HG02571 (cell line): ENCODE measurements at regions not wholly inside any gene's neighbourhood (a gene's known extent, or its start where the extent isn't known, plus 50 kb on each side); places are given as distances from the start of the nearest gene placed in this dataset.
"Not testable (repeated sequence)": the region's sequence is repeated elsewhere in the genome, so short reads cannot be mapped to it uniquely, and the experiment has no call there.

ENCODE experiments used
- ATAC-seq: cut with Tn5 transposase; IDR thresholded peaks from one replicate; pipeline ENCODE4 v1.9.1; 2021; ENCODE audit warnings: mild to moderate bottlenecking, moderate library complexity; ENCODE audit not compliant: unreplicated experiment

DNA sequence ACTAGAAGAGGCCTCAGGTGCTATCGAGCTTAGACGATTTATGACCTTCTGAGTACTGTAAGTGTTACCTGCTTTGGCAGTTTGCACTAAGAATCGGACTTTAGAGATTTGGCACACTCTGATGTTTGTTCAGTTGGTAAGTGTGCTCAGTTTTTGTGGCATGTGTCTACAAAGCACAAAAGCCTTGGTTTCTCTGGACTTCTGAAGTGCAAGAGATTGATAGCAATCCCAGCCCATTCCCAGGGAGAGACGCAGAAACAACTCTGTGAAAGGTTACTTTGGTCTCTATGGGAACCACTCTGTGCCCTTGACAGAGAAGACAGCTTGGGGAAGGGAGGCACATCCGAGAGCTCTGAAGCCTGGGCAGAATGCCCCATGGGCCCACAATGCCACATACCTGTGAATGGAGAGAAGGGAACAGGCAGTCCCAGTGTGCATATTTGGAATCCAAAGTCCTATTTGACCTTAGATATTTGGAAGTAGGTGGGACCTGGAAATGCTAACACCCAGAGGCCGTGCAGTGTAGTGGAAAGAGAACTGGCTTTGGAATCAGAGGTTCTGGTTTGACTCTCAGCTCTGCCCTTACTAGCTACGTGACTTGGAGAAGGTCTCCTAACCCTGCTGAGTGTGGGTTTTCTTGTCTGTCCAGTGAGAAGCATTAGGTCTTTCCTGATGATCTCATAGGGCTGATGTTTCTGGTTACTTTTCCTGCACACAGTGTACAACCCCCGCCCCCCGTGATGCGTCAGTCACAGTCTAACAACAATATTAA lies 194.3 kb upstream of the VLDLR start:
- ATAC-seq = no peak

DNA sequence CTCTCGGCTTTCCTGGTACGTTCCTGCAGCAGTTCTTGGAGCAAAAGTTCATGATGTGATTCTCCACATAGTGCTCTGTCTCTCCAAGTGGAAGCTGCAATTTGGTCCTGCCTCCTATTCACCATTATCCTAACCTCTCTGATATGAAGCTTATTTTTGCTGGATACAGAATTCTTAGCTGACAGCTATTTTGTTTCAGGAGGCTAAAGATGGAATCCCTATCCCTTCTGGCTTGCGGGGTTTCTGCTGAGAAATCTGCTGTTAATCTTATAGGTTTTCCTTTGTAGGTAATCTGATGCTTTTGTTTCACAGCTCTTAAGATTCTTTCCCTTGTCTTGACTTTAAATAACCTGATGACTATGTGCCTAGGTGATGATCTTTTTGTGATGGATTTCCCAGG lies 181.6 kb upstream of the VLDLR start:
- ATAC-seq = no peak

DNA sequence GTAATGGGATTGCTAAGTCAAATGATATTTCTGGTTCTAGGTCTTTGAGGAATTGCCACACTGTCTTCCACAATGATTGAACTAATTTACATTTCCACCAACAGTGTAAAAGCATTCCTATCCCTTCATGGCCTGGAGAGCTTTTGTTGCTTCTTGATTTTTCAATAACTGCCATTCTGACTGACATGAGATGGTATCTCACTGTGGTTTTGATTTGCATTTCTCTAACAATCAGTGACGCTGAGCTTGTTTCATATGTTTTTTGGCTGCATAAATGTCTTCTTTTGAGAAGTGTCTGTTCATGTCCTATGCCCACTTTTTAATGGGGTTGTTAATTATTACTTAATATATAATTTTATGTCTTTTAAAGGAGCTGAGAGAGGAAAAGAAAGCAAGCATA lies 177.7 kb upstream of the VLDLR start:
- not testable (repeated sequence) for ATAC-seq

DNA sequence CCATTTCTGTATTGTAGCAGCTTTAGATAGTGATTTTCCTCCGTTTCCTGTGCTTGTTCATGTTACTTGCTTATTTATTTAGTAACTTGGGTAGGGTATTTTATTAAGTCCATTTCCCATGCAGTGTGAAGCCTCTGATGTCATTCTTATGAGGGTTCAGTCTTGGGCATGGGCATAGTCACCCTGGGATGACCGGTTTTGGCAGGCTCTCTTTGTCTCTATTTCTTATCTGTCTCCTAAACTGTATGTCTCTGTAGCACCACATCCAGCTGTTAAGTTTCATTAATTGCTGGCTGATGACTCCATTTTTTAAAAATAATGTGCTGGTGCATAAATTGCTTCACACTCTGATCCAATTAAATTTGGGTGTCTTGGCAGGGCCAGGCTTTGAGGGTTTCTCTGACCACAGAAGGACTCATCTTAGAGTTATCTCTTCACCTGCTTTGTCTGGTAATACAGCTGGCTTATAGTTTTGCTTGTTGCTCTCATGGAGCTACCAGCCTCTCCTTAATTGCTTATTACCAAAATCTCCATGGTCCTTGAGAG lies 173.3 kb upstream of the VLDLR start:
- ATAC-seq = no peak

DNA sequence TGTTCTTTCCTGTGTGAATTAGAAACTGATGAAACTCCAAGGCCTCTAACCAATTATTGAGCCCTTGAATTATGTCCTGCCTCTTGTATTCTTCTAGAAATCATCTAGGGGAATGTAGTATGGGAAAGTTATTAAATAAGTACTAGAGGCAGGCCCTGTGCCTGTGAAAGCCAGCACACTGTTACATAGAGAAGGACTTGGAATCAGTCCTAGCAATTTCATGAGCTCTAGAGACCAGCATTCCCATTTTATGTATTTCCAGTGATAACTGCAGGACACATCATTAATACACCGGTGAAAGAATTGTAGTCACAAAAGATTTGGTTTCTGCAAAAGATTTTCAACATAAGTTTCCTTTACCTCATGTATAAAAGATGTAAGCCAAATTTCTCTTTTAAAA lies 168.5 kb upstream of the VLDLR start:
- no peak for ATAC-seq

DNA sequence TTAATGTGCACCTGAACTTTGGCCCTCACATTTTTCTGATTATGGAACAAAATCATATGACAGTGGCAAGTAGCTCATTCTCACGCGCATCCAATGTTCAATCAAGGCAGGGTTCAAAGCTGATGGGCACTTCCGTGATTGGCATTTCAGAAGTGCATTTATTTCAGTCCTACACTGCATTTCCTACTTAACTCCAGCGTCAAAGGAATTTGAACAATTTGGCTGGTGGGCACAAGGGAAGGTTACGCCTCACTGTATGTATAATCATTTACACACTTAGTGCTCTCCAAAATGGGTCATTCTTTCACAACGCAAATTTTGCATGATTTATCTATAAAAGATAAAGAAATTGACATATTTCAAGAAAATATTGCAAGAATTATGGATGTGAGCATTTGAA lies 167.9 kb upstream of the VLDLR start:
- ATAC-seq = no peak

DNA sequence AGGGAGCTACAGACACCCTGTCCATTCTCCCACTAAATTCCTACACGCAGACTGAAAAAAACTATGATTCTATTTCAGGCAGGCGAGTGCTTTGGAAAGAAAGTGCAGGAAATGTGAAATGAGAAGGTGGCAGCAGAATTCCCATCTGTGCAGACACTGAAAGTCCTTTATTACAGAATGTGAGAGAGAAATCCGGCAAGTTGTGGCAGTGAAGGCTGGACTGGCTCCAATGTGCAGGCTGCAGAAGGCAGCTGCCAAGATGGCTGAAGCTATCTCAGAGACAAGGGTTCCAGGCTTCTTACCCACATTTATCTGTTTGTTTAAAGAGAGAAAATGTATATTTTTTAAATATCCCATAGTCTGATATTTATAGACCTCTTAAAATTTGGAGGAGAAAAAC lies 161.8 kb upstream of the VLDLR start:
- ATAC-seq = no peak

DNA sequence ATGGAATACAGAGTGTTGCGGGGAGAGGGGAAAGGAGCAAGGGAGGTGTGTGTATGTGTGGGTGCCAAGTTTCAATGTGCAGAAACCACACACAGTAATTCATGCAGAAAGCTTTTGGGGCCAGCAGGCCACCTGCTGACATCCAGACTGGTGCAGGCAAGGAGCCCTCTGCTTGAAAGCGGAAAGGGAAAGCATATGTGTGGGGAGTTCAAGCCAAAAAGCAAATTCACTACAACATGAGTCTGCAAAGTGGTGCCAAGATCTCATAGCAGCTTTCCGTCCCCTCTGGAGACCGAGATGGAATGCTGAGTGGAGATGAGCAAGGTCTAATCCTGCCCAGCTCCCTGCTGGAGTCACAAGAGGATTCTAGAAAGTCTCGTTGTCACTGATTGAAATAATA lies 159.7 kb upstream of the VLDLR start:
- no peak for ATAC-seq

DNA sequence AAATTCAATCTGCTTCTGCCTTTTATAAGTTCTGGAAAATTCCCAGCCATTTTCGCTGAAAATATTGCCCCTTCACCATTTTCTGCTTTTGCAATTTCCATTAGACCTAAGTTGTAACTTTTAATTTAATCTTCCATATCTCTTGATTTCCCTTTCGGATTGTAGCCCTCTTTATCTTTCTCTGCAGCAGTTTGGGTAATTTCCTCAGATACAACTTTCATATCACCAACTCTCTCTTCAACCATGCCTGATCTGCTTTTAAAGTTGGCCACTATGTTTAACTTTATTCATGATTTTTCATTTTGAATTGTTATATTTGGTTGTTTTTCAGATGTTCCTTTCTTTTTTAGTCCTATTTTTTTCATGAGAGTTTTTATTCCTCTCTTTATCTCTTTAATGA lies 157.0 kb upstream of the VLDLR start:
- no peak for ATAC-seq

DNA sequence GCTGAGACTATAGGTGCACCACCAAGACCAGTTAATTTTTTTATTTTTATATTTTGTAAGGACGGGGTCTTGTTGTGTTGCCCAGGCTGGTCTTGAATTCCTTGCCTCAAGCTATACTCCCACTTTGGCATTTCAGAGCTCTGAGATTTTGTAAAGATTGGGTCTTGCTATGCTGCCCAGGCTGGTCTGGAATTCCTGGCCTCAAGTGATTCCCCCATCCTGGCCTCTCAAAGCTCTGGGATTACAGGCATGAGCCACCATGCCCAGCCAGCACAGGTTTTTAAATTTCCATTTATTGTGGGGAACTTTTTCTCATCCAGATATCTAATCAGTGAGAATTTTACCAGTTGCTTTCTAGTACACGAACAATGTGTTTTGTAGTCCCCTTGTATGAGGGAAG lies 156.1 kb upstream of the VLDLR start:
- no peak for ATAC-seq

DNA sequence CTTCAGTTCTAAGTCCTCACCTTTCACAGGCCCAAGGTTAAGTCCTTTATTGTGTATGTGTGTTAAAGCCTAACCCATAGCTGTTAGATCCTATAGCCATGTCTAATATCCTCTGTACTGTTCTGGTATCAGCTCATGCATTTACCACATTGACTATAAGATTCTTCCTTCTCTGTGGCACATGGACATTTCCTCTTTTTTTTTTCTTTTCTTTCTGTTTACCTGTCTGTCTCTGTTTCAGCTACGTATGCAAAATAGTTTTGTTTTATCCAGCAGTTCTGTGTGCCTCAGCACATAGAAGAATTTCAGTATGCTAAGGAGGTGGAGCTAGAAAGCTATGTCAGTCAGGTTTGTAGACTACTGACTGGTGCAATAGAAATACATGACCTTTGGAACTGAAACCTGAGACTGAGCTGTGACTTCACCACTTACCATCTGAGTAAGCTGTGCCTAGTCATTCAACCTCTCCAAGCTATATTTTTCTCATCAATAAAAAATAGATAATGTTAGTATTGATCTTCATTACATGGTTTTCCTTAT lies 155.6 kb upstream of the VLDLR start:
- ATAC-seq = peak; percentile 98

DNA sequence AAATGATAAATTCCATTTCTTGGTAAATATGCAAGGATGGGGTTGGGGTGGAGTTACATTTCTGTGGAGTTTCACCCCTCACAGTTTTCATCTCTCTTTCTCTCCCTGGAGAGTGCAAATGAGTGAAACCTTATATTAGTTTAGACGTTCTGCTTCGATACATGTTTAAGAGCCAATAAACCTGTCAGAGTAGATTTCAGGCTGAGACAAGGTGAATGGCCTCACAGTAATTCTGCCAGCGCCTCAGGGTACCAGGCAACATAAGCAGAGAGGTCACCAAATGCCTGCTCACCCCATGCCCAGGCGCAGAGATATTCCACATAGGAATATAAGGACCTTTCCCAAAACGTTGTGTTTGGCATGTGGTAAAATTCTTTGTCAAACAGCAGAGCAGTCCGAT lies 154.9 kb upstream of the VLDLR start:
- no peak for ATAC-seq

DNA sequence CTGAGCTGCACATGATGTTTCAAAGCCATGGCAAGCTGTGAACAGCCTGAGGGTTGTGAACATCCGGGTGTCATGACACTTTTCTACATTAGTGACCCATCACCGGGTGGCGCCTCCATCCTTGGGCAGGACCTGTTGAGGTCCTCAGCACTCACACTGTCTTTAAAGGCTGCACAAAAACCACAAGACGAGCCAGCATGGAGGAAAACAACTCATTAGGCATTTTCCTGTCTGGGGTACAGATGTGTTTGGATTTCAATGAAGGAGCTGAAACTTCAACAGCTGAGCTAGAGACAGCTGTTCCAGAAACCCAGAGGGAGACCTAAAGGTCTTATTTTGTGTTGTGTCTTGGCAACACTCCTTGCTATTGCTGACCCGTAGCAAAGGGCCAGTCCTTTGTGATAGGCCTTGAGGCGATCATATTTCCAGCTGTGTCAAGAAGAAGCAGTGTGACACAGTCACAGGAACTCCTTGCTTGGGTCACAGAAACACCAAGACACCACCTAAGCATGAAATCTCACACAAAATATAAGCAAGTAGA lies 151.8 kb upstream of the VLDLR start:
- no peak for ATAC-seq

DNA sequence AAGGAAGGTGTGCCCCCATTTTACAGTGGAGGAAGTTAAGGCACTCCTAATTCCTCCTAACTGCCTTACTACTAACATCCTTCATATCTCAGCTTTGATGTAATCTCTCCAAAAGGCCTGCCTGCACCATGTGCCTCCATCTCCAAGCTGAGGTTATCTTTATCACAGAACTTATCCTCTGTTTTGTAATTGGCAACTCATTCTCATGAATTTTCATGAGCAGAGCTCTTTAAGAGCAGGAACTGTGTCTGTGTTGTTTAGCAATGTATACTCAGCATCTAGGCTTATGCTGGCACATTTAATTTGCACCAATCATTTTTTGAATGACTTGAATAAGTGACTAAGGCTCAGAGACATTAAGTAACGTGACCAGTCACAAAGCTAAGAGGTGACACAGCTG lies 147.9 kb upstream of the VLDLR start:
- no peak for ATAC-seq

DNA sequence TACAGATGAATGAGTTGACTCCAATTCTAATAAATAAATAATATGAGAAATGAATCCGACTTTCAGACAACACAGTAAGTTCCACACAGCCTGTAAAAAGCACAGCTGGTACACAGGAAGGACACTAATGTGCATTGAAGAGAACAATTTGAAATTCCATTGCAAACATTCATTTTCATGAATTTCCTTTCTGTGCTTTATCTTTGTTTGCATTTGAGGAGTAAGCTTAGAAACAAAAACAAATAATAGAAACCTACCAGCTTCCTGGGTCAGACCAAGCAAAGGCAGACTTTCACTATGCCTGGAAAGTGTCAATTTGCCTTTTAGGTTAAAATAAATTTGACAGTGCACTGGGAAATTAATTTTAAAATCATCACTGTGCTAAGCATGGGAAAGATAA lies 143.8 kb upstream of the VLDLR start:
- ATAC-seq = no peak

DNA sequence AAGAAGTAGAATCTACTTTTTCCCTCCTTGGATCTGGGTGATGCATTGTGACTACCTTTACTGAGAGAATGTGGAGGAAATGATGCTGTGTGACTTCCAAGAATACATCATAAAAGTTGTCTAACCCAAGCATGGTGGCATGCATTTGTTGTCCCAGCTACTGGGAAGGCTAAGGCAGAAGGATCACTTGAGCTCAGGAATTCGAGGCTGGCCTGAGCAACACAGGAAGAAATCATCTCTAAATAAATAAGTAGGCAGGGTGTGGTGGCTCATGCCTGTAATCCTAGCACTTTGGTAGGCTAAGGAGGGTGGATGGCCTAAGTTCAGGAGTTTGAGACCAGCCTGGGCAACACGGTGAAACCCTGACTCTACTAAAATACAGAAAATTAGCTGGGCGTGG lies 143.2 kb upstream of the VLDLR start:
- no peak for ATAC-seq

DNA sequence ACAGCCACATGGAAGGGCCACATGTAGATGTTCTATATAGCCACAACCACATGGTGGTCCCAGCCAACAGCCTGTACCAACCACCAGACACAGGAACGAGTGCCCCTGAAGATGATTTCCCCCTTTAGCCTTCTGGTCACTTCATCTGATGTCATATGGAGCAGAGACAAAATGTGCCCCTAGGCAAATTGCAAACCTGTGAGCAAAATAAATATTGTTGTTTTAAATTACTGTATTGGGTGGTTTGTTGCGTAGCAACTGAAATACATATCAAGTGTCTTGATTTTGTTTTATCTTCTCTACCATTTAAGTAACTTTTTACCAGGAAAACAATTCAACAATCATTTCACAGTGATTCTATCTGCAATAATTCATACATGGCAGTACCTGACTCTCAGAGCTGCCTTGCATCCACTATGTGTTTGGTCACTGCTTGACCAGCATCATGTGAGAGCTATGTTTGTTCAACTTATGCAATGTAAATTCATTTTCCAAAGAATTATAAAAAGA lies 142.5 kb upstream of the VLDLR start:
- ATAC-seq = no peak

DNA sequence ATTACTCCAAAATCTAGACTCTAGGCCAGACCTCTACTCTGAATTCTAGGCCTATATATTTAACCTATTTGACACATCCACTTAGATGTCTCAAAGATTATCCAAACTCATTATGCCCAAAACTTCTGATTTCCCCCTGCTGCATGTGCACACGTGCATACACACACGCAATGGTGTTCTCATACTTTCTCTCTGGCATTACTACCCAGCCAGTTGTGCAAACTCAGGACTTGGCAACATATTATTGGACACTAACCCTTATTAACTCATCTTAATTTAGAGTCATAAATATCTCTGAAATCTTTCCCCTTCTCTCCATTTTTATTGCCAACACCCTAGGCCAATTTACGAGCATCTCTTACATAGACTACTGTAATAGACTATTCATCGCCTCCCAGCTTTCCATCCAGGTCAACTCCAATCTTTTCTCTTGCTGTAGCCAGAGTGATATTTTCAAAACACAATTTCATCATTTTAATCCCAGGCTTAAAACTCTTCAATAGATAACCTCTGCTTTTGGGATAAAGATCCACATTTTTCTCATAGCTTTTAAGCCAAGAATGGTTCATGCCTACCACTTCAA lies 141.2 kb upstream of the VLDLR start:
- ATAC-seq = no peak

DNA sequence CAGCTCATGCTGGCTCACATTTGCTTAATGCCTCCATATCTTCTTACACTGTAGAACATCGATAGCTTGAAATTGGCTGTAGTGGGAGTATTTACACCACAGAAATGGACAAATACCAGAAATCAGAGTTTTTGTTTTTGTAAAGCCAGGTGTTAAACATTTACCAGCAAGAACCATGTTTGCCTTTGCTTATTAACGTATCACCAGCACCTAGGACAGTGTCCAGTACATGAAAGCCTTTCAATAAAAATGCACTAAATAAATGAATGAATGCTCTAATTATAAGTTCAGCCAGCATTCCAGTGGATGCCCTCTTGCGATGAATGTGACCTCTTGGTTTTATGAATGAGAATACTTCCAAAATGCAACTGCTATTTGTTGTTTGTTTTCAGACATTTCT lies 140.4 kb upstream of the VLDLR start:
- no peak for ATAC-seq

DNA sequence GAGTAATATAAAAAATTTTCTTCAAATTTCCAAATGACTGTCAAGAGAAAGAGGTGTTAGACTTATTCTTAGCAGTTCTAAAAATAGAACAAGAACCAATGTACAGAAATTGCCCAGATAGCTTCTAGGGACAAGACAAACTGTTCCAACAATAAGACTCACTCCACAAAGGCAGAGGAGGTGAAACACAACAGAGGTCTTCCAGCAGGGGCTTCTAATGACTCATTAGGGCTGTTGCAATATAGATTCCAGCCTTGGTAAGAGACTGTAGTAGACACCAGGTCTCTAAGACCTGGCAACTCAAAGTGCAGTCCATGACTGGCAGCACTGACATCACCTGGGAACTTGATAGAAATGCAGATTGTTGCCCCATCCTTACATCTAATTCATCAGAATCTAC lies 134.6 kb upstream of the VLDLR start:
- no peak for ATAC-seq

DNA sequence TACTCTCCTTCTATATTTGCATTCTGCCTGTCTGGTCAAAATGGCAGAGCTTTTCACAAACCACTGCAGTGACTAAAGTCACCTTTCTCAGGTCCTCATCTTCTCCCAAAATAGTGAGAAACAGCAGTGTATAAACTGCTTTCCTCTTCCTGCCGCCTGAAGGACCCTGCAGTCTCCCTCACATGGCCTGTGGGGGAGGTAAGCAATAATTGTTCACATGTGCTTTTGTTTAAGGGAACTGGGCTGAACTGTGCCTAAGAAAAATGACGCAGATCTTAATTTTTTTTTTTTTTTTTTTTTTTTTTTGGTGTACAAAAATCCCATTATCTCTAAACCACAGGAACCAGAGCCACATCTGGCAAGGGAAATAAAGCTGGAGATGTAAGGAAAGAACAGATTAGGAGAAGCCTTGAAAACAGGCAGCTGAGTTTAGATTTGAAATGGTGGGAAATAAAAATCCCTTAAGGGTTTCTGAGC lies 131.7 kb upstream of the VLDLR start:
- ATAC-seq = no peak

DNA sequence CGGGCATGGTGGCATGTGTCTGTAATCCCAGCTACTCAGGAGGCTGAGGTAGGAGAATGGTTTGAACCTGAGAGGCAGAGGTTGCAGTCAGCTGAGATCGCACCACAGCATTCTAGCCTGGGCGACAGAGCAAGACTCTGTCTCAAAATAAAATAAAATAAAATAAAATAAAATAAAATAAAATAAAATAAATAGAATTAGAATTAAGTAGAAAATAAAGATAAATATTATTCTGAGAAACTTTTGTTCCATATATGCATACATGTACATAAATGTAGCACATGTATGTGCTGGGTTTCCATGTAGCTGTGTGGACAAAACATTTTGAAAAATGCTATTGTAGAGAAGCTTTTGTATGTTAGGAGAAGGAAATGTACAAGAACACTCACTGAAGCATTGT lies 129.4 kb upstream of the VLDLR start:
- ATAC-seq = no peak
